ENCODE measurements at regions not wholly inside any gene's neighbourhood (a gene's known extent, or its start where the extent isn't known, plus 50 kb on each side); places are given as distances from the start of the nearest gene placed in this dataset.

DNA sequence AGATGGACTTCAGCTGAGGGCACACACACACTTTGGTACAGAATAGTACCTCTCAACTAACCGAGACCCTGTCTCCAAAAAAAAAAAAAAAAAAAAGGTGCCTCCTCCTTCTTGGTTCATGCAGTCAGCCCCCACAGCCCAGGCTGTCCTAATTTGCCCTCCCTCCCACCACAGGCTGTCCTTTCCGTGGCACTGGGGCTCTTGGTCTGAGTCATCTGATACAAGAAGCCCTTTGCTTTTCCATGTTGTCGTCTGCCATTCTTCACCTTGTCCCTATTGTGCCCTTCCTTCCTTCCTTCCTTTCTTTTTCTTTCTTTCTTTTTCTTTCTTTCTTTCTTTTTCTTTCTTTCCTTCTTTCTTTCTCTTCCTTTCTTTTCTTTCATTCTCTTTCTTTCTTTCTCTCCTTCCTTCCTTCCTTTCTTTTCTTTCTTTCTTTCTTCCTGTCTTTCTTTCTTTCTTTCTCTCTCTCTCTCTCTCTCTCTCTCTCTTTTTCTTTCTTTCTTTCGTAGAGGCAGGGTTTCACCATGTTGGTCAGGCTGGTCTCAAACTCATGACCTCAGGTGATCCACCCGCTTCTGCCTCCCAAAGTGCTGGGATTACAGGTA is 96.0 kb upstream of the IKZF1 start:
- DNase-seq, result no peak

DNA sequence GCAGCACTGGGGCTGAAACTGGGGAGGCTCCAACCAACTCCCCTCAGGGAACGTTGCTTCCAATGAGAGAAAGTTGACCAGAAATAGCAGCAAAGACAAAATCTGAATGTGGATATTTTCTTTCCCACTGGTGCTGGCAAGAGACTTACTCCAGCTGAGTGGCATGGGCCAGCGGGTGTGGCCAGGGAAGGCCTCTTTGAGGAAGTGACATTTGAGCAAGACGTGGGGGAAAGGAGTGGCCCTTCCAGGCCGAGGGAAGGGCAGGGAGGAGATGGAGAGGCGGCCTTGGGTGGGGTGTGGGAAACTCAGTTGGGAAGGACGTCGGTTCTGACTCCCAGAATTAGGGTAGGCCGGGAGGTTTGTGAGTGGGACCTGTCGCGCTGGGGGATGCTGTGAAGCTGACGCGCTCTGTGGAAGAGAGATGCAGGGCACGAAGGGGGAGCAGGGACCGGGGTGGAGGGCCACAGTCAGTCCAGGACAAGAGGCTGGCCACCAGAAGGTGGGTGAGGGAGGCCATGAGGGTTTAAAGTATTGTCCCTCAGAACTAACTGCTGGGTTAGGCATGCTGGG is 96.7 kb upstream of the IKZF1 start:
- no peak for DNase-seq

- no peak for DNase-seq
These were observed 97.3 kb upstream of the IKZF1 start for GRCh38 chr7:50207251-50207564.

GRCh38 chr7:50206453-50207250 is 97.9 kb upstream of the IKZF1 start:
- no peak for DNase-seq

DNA sequence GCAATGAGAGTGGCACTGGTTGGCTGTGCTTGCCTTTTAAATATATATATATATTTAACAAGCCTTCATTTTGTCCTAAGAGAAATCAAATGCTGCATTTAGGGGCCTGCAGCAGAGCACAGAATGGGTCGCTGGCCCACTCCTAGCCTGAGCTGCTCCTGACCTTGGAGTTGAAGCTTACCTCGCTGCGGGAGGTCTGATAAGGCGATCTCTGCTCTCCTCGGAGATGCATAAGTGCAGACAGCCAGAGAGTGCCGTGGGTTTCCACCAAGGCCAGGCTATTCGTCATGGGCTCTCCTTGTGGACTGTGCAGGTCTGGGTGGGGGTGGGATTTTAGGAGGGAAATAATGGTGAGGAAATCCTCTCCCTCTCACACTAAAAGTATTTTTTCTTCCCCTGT is 99.5 kb upstream of the IKZF1 start:
- no peak for DNase-seq

GRCh38 chr7:50204581-50204980 is 99.9 kb upstream of the IKZF1 start:
- no peak for DNase-seq

DNA sequence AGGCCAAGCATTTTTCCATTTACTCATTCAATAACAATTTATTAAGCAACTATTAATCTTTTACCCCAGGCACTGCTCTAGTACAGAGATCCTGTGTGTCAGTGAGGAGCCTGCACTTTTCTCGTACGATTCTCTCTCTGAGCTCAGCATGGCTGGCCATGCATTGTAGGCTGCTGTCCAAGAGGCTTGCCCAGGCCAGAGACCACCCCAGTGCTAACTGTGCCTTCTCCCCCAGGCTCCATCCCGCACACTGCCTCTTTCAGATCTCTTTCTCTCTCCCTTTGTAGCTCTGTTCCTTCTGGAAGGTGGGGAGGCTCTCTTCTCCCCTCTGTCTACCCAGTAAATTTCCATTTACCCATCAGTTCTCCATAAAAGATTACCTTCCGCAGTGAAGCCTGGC is 101.0 kb upstream of the IKZF1 start:
- DNase-seq, result no peak

- DNase-seq, result no peak
These were observed 102.4 kb upstream of the IKZF1 start for GRCh38 chr7:50202052-50202555.

DNA sequence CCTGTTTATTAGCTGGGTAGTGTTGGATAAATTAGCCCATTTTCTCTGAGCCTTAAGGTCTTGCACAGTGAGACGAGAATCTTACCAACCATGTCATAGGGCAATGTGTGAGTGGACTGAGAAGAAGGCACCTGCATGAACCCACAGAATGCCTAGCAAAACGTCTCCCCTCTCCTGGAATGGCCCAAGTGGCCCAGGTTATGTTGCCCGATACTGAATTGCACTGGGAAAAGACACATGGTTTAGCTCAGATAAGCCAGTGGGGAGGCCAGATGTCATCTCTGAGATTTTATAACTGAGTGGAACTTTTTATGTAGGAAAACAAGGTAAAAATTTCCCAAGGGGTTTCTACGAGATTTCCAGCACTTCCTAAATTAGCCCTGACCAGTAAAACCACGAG is 104.7 kb upstream of the IKZF1 start:
- no peak for DNase-seq

- peak; percentile 9 for DNase-seq
These were observed 104.5 kb upstream of the ZPBP start for GRCh38 chr7:50197549-50197948.

- DNase-seq, result no peak
These were observed 103.7 kb upstream of the ZPBP start for GRCh38 chr7:50196719-50197118.

- no peak for DNase-seq
These were observed 97.7 kb upstream of the ZPBP start for GRCh38 chr7:50190776-50191175.

DNA sequence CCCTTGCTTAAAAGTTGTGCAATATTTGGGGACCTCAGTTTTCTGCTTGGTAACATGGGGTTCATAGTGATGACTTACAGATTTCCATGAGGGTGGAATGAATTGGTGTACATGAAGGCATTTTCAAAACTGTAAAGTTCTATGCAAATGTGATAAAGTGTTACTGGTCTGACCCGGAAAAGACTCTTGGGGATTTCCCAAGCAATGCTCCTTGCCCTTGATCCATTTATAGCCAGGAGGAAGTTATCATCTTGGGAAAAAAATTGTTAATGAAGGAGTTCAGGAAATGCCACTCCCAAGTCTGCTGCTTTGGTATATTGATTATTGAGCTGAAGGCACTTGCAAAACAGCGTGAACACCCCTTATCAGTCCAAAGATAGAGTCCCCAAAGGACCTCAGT is 96.3 kb upstream of the ZPBP start:
- no peak for DNase-seq

DNA sequence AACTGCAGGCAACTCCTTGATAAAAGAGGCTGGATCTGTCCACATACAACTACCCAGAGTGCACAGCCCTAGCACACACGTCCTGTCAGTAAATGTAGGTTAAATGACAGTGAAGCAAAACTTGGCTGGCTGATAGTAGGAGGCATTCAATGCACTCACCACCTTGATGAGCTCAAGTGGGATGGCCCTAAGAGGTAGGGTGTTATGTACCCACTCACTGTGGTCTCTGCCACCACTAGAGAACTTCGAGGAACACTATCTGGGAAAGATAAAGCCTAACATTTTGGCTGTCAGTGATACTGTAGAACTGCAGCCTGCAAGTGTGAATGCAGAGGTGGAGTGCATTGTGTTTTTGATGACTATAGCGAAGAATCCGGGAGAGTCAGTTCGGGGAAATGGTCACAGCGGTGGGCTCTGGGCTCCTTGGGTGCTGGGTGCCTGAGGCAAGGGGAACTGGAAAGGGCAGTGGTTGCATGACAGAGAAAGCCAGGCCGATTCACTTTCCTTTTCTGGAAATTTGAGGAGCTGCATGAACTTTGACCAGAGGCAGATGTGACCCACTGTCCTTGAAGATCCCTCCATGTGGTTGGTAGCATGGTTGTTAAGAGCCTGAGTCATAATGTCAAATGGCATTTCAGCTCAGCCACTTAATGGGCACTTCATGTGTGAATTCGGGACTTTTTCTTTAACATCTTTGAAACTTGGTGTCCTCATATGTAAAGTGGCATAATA is 93.1 kb upstream of the ZPBP start:
- DNase-seq, result no peak

- DNase-seq, result no peak
These were observed 92.2 kb upstream of the ZPBP start for GRCh38 chr7:50185208-50185607.

DNA sequence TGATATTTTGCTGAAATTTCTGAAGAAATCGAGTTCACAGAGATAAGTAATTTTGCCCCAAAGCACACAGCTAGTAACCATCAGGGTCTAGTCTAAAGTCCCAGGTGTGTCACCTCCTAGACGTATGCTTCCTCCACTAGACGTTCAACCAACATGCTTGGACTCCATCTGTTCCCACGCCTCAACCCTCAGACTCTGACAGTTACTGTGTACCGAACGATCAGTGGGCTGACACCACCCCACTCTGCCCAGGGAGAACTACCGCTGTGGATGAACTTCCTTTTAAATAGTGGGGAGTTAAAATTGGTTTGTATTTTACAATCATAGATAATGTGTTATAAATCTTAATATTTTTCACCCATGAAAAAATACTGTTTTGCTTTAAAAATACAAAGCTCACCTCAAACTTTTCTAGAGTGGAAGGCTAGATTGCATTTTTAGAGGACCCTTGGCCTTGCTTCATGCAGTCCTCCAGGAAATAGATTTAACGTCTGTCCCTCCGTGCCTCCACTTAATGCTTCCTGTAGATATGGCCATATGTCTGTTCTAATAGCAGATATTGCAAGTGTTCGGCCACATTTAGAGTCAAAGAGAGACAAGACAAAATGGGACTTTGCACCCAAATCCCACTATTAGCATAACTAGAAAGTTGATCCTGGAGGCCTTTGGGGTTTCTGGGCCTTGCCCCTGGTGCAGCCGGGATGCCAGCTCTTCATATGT is 91.4 kb upstream of the ZPBP start:
- DNase-seq, result no peak

GRCh38 chr7:50182759-50183158 is 89.7 kb upstream of the ZPBP start:
- DNase-seq, result no peak

GRCh38 chr7:50181081-50181480 is 88.0 kb upstream of the ZPBP start:
- no peak for DNase-seq

GRCh38 chr7:50178166-50178565 is 85.1 kb upstream of the ZPBP start:
- DNase-seq, result no peak

DNA sequence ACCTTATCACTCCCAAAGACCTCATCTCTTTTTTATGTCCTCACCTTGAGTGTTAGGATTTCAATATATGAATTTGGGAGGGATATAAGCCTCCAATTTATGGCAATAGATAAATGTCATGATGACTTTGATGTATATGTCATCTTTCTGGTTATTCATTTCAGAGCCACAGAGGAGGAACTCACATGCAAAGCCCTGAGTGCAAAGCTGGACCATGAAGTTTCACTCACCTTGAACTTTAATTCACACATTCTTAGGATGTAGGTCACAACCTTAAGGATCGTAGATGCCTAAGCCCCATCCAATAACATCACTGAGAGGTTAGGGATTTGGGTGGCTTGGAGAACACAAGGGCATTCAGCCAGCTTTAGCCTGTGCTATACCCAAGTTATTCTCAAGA is 81.9 kb upstream of the ZPBP start:
- no peak for DNase-seq

DNA sequence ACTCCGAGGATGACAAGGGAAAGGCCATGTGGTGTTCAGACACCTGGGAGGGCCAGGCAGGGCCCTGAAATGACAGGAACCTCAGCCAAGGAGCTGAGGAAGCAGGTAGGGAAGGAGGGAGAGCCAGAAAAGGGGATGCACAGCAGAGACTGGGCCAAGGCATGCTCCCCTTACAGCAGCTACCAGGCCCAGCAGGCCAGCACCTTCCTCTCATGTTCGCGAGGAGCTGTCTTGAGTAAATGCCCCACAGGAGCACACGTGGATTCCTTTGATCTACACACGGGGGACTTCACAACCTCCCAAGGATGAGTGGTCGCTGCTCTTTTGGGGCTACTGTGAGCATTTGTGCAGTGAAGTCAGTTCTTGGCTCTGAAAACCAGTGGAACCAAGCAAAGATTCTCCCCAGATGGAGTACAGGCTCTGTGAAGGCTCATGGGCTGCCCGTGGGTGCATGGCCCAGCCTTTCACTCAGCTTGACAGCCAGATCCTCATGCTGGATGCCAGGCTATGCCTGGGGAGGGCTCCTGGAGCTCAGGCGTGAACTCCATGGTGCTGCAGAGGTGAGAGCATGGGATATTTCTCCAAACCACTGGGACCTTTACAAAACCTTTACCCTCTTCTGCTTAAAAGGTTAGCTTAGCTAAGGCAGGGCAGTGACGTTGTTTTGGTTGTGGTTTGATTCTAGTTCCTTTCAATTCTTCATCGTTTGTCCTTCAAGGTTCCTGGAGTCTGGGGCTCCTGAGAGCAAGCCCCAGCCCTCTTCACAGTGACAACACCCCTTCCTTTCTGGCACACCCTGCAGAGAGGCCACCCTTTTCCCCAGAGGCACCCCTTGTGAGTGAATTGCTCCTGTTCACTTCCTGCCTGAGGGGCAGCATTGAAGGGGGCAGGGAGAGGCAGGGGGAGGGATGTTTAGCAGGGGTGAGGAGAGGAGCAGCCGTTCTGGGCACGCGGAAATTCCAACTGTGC is 74.2 kb upstream of the ZPBP start:
- DNase-seq, result no peak

Measured in NCI-H226 (cell line).